Prostate gland (tissue), 2 donors: ENCODE measurements at regions not wholly inside any gene's neighbourhood (a gene's known extent, or its start where the extent isn't known, plus 50 kb on each side); places are given as distances from the start of the nearest gene placed in this dataset.

Experiments used
- POLR2A ChIP-seq: fragments of 450-650 bp; IDR thresholded peaks from one replicate; pipeline ENCODE4 v1.6.1; 2016; ENCODE audit warnings: antibody characterized with exemption, mild to moderate bottlenecking
- POLR2AphosphoS5 ChIP-seq: sonication (generic); formaldehyde crosslinking; IDR thresholded peaks from one replicate; pipeline ENCODE4 v1.6.1; 2017; ENCODE audit warnings: antibody characterized with exemption
- TF ChIP-seq, protein P1 (sequence below), 4 experiments: fragments of 200-600 bp in 2 of 4; fragments of 450-650 bp in 2 of 4; sonication (generic) in 2 of 4; IDR thresholded peaks; 1 replicate in 3 of 4; 2 replicates in 1 of 4; pipeline ENCODE4 v1.5.1; 2016 to 2019; ENCODE audit warnings: antibody characterized with exemption in 4 of 4, mild to moderate bottlenecking in 2 of 4, moderate library complexity in 2 of 4

DNA sequence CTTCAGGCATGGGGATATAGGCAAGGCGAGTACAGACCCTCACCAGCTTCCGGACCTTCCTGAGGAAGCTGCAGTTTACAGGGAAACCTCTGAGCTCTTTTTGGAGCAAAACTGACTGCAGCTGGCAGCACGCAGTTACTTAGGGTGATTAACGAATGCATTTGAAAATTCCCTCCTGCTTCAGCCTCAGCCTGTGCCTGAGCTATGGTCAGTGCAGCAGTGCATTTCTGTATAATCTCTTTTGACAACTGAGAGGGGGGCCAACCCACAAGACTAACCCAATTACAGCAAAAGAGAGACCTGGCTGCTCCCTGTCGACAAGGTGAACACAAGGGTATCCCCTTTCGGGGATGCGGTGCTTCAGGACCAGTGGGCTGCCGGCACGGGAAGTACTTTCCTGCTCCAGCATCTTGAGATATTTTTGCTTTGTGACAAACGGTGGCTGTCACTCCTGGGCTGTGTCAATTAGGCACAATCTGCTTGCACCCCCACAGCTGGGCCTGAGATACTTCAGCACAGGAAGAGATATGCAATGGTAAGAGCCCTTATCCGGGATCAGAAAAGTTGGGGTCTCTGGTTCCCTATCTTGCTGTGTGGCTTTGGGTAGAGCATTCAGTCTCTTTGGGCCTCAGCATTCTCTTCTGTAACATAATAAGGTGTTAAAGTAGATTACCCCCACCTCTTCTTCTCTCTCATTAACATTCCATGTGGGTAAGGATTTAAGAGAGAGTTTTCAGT, 141.0 kb downstream of the TMEM17 start:
- no peak for TF ChIP-seq POLR2A
- TF ChIP-seq, protein P1, sequence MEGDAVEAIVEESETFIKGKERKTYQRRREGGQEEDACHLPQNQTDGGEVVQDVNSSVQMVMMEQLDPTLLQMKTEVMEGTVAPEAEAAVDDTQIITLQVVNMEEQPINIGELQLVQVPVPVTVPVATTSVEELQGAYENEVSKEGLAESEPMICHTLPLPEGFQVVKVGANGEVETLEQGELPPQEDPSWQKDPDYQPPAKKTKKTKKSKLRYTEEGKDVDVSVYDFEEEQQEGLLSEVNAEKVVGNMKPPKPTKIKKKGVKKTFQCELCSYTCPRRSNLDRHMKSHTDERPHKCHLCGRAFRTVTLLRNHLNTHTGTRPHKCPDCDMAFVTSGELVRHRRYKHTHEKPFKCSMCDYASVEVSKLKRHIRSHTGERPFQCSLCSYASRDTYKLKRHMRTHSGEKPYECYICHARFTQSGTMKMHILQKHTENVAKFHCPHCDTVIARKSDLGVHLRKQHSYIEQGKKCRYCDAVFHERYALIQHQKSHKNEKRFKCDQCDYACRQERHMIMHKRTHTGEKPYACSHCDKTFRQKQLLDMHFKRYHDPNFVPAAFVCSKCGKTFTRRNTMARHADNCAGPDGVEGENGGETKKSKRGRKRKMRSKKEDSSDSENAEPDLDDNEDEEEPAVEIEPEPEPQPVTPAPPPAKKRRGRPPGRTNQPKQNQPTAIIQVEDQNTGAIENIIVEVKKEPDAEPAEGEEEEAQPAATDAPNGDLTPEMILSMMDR (IDR thresholded peaks at IDR 0.05) = no peak
- no peak for TF ChIP-seq POLR2AphosphoS5
